ENCODE measurements at regions not wholly inside any gene's neighbourhood (a gene's known extent, or its start where the extent isn't known, plus 50 kb on each side); places are given as distances from the start of the nearest gene placed in this dataset.

GRCh38 chr1:100622037-100622436, 84.1 kb downstream of the GPR88 start:
- Mint-ChIP-seq H3K36me3 (ENCODE audit: insufficient read depth) (no peaks in the 10 kb centered on the region), H3K4me3 (no peak overlapping the region), H3K4me1 (ENCODE audit: low read depth) (peaks cover 1% of the 10 kb centered on the region), H3K9me3 (no peaks in the 10 kb centered on the region), H3K27me3 (ENCODE audit: low read depth) (no peaks in the 10 kb centered on the region)
- DNase-seq: no peak
- ATAC-seq: peak; percentile 73 to 85

GRCh38 chr1:100622506-100622905, 84.6 kb downstream of the GPR88 start:
- Mint-ChIP-seq H3K4me1 (ENCODE audit: low read depth) (peaks cover 1% of the 10 kb centered on the region), H3K4me3 (no peak overlapping the region), H3K27me3 (ENCODE audit: low read depth) (no peaks in the 10 kb centered on the region), H3K9me3 (no peaks in the 10 kb centered on the region), H3K36me3 (ENCODE audit: insufficient read depth) (no peaks in the 10 kb centered on the region)
- no peak for DNase-seq
- ATAC-seq: no peak

GRCh38 chr1:100622966-100623762, 85.2 kb downstream of the GPR88 start:
- Mint-ChIP-seq H3K4me1 (ENCODE audit: low read depth) (peaks cover 1% of the 10 kb centered on the region), H3K36me3 (ENCODE audit: insufficient read depth) (no peaks in the 10 kb centered on the region), H3K9me3 (no peaks in the 10 kb centered on the region), H3K27me3 (ENCODE audit: low read depth) (no peaks in the 10 kb centered on the region), H3K4me3 (no peak overlapping the region)
- DNase-seq: no peak
- no peak for ATAC-seq

- Mint-ChIP-seq H3K4me3 (no peak overlapping the region), H3K36me3 (ENCODE audit: insufficient read depth) (no peaks in the 10 kb centered on the region), H3K4me1 (ENCODE audit: low read depth) (peaks cover 1% of the 10 kb centered on the region), H3K9me3 (no peaks in the 10 kb centered on the region), H3K27me3 (ENCODE audit: low read depth) (no peaks in the 10 kb centered on the region)
- DNase-seq (no peak), ATAC-seq (no peak)
Observed at GRCh38 chr1:100624886-100625610, 87.1 kb downstream of the GPR88 start.

GRCh38 chr1:100626397-100626796, 88.5 kb downstream of the GPR88 start:
- no peaks in the 10 kb centered on the region for H3K36me3 Mint-ChIP-seq (ENCODE audit: insufficient read depth)
- peaks cover 1% of the 10 kb centered on the region for H3K4me1 Mint-ChIP-seq (ENCODE audit: low read depth)
- ATAC-seq (peak; percentile 44 to 52), DNase-seq (no peak)
- no peaks in the 10 kb centered on the region for H3K9me3 Mint-ChIP-seq
- H3K27me3 Mint-ChIP-seq (ENCODE audit: low read depth): no peaks in the 10 kb centered on the region
- no peak overlapping the region for H3K4me3 Mint-ChIP-seq

DNA sequence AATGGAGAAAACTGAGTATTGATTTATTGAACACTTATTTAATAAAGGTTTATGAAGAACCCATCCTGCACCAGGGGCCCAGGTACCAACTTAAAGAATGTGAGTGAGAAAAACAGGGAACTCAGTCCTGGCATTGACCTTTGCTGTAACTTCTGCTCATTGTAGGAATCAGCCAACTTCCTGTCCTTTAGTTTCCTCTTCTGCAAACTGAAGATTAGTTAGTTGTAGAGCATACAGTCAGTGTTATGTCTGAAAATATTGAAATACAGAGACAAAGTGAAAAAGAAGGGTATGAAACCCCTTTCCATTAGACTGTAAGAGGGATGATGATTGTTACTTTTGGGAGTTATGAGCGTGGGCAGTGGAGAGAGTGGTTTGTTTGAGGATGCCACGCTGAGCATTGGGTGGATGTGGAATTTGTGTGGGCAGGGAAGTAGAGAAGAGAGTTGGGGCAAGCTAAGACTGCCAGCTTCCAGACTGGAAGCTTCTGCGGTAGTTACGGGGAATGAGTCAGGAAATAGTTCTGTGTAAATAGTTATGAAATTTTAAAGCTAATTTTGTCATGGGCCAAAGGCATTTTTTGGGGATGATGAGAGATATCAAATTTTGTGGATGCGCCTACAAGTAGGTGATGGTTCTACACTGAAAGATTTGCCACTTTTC, 89.2 kb downstream of the GPR88 start:
- ATAC-seq (no peak), DNase-seq (no peak)
- Mint-ChIP-seq H3K4me1 (ENCODE audit: low read depth) (no peaks in the 10 kb centered on the region), H3K36me3 (ENCODE audit: insufficient read depth) (no peaks in the 10 kb centered on the region), H3K27me3 (ENCODE audit: low read depth) (no peaks in the 10 kb centered on the region), H3K9me3 (no peaks in the 10 kb centered on the region), H3K4me3 (no peak overlapping the region)

GRCh38 chr1:100627936-100628335, 90.0 kb downstream of the GPR88 start:
- DNase-seq: no peak
- Mint-ChIP-seq H3K27me3 (ENCODE audit: low read depth) (no peaks in the 10 kb centered on the region), H3K4me1 (ENCODE audit: low read depth) (no peaks in the 10 kb centered on the region), H3K4me3 (no peak overlapping the region), H3K9me3 (no peaks in the 10 kb centered on the region), H3K36me3 (ENCODE audit: insufficient read depth) (no peaks in the 10 kb centered on the region)
- ATAC-seq: no peak

DNA sequence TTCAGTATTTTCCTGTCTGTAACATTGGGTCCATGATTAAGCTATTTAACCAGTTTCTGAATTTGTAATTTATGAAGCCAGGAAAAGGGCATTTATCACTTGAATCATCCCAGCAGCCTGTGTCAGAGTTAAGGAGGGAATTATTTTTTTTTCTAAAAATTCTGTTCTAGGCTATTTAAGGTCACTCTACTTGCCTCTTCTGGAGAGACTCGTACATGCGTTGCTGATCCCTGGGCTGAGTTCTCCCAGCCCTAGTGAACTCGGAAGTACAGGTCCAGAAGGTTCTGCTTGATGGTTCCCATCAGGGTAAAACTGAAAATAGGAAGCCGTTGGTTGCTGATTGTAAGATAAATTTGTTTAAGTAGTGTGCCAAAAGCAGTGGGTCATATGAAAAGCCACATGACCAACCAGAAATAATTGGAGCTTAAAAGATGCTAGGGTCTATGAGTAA, 90.7 kb downstream of the GPR88 start:
- H3K36me3 Mint-ChIP-seq (ENCODE audit: insufficient read depth): no peaks in the 10 kb centered on the region
- ATAC-seq: no peak

GRCh38 chr1:100629391-100629790, 90.2 kb upstream of the VCAM1 start:
- H3K36me3 Mint-ChIP-seq (ENCODE audit: insufficient read depth): no peaks in the 10 kb centered on the region
- ATAC-seq: no peak
- no peaks in the 10 kb centered on the region for H3K27me3 Mint-ChIP-seq (ENCODE audit: low read depth)
- H3K4me3 Mint-ChIP-seq: no peak overlapping the region
- H3K9me3 Mint-ChIP-seq: no peaks in the 10 kb centered on the region
- no peaks in the 10 kb centered on the region for H3K4me1 Mint-ChIP-seq (ENCODE audit: low read depth)
- no peak for DNase-seq

More for the DNA sequence above, 90.7 kb downstream of the GPR88 start:
- DNase-seq: no peak
- no peaks in the 10 kb centered on the region for H3K4me1 Mint-ChIP-seq (ENCODE audit: low read depth)
- no peak overlapping the region for H3K4me3 Mint-ChIP-seq
- no peaks in the 10 kb centered on the region for H3K27me3 Mint-ChIP-seq (ENCODE audit: low read depth)
- H3K9me3 Mint-ChIP-seq: no peaks in the 10 kb centered on the region

DNA sequence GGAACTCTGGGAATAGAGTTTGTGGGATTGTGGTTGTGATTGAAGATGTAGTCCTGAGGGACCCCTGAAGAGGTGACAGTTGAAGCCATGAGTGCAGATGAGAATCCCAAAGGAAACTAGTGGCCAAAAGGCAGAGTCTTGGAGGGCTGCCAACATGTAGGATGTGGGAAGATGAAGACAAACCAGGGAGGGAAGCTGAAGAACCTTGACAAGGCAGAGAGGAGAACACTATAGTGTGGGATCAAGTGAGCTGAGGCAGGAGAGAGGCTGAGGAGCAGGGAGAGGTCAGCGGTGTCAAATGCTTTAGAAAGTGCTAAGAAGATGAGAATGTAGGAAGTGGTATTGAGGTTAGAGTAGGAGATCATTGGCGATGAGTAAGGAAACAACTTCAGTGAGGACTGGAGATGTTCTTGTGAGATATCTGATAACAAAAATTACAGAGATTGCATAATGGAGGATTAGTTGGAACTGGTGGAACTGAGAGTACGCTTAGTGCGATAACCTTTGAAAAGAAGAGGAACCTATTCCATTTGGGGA, 88.5 kb upstream of the VCAM1 start:
- no peak for ATAC-seq
- no peak overlapping the region for H3K4me3 Mint-ChIP-seq
- H3K4me1 Mint-ChIP-seq (ENCODE audit: low read depth): no peaks in the 10 kb centered on the region
- H3K27me3 Mint-ChIP-seq (ENCODE audit: low read depth): peaks cover 2% of the 10 kb centered on the region
- no peaks in the 10 kb centered on the region for H3K36me3 Mint-ChIP-seq (ENCODE audit: insufficient read depth)
- no peak for DNase-seq
- H3K9me3 Mint-ChIP-seq: no peaks in the 10 kb centered on the region

GRCh38 chr1:100642826-100643225, 76.7 kb upstream of the VCAM1 start:
- ATAC-seq (no peak), DNase-seq (no peak)
- Mint-ChIP-seq H3K27me3 (ENCODE audit: low read depth) (peaks cover 21% of the 10 kb centered on the region), H3K36me3 (ENCODE audit: insufficient read depth) (no peaks in the 10 kb centered on the region), H3K9me3 (no peaks in the 10 kb centered on the region), H3K4me3 (no peak overlapping the region), H3K4me1 (ENCODE audit: low read depth) (no peaks in the 10 kb centered on the region)

GRCh38 chr1:100643471-100644196, 75.9 kb upstream of the VCAM1 start:
- H3K4me1 Mint-ChIP-seq (ENCODE audit: low read depth): no peaks in the 10 kb centered on the region
- no peak for DNase-seq
- no peak overlapping the region for H3K4me3 Mint-ChIP-seq
- no peaks in the 10 kb centered on the region for H3K9me3 Mint-ChIP-seq
- peaks cover 20% of the 10 kb centered on the region for H3K27me3 Mint-ChIP-seq (ENCODE audit: low read depth)
- no peaks in the 10 kb centered on the region for H3K36me3 Mint-ChIP-seq (ENCODE audit: insufficient read depth)
- ATAC-seq: no peak

DNA sequence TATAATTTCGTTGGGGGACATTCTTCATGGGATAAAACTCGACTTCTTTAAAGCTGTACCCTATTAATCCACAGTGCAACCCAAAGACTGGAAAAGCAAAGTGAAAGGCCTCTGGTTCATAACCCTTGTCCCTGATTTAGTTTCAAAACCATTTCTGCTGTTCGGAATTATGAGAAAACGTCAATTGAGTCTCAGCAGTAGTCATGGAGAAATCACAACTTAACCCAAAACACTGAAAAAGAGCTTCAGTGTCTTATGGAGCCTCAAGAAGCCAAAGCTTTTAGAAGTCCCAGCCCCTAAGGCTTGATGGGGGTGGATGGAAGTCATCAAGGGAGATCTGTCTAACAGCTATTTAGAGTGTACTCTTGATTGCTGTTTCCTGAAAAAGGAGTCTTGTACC, 73.5 kb upstream of the VCAM1 start:
- Mint-ChIP-seq H3K9me3 (peaks cover 17% of the 10 kb centered on the region), H3K27me3 (ENCODE audit: low read depth) (peaks cover 22% of the 10 kb centered on the region)

GRCh38 chr1:100649146-100649545, 70.4 kb upstream of the VCAM1 start:
- no peak for DNase-seq
- Mint-ChIP-seq H3K36me3 (ENCODE audit: insufficient read depth) (no peaks in the 10 kb centered on the region), H3K4me1 (ENCODE audit: low read depth) (no peaks in the 10 kb centered on the region), H3K9me3 (peaks cover 17% of the 10 kb centered on the region), H3K4me3 (no peak overlapping the region), H3K27me3 (ENCODE audit: low read depth) (peaks cover 19% of the 10 kb centered on the region)
- ATAC-seq: no peak

More for the DNA sequence above, 73.5 kb upstream of the VCAM1 start:
- DNase-seq: no peak
- H3K4me1 Mint-ChIP-seq (ENCODE audit: low read depth): no peaks in the 10 kb centered on the region
- H3K36me3 Mint-ChIP-seq (ENCODE audit: insufficient read depth): no peaks in the 10 kb centered on the region
- ATAC-seq: no peak
- no peak overlapping the region for H3K4me3 Mint-ChIP-seq
